ENCODE measurements at regions not wholly inside any gene's neighbourhood (a gene's known extent, or its start where the extent isn't known, plus 50 kb on each side); places are given as distances from the start of the nearest gene placed in this dataset.

DNA sequence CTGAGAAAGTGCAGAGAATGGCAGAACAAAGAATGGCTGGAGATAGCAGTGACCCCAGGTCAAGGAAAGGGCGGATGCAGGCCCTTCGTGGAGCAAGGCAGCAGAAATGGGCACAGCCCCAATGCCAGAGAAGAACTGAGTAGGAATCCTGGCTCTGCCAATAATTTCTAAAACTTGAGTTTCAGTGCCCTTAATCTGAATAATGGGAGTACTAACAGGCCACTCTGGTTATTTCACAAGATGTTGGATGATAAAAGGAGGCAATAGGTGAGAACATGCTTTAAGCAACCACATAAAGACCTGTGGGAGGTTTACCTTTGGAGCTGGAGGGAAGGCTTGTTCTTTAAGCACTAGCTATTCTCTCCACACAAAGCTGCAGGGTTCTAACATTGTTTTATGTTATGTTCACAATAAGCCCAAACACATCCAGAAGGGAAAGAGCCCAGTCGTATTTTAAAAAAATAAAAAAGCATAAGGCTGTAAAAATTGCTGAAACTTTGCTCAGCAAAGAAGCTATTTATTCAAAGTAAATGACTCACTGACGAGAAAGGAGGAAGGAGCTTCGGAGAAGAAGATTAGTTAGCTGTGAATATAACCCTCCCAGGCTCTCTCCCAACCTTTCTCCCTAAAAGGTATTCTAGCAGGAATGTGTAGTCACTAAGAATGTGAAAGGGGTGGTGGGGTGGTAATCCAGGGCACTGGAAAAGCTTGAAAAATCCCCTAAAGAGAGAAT, 470.2 kb downstream of the TXNL1 start:
- Histone ChIP-seq H3K4me1 (ENCODE audit: control insufficient read depth, insufficient read depth, low read length) (no peaks in the 10 kb centered on the region), H3K27ac (ENCODE audit: extremely low read depth, low read depth, low read length) (no peak overlapping the region), H3K4me3 (ENCODE audit: low read depth, low read length) (no peak overlapping the region), H3K36me3 (ENCODE audit: control insufficient read depth in 2 of 2, insufficient read depth in 1 of 2, low read length in 2 of 2) (no peaks in the 10 kb centered on the region), H3K9me3 (ENCODE audit: control insufficient read depth, insufficient read depth, low read depth, low read length) (no peaks in the 10 kb centered on the region)
- TF ChIP-seq IKZF3 (tag by site-specific recombination; IDR thresholded peaks at IDR 0.05) (no peak), SP7 (tag by site-specific recombination; IDR thresholded peaks at IDR 0.05) (no peak), HIC1 (tag by site-specific recombination; IDR thresholded peaks at IDR 0.05) (no peak), ZSCAN16 (tag by site-specific recombination; IDR thresholded peaks at IDR 0.05) (no peak)
- POLR2A ChIA-PET: no interaction called here
- CTCF ChIA-PET: interaction anchor here (0.5 to 0.7 kb wide), 2 partner anchors 9 to 550 kb away, joined by 3 to 6 read pairs; no protein-coding TSS in a partner anchor

- Histone ChIP-seq H3K4me1 (ENCODE audit: control insufficient read depth, insufficient read depth, low read length) (no peaks in the 10 kb centered on the region), H3K36me3 (ENCODE audit: control insufficient read depth in 2 of 2, insufficient read depth in 1 of 2, low read length in 2 of 2) (no peaks in the 10 kb centered on the region), H3K27ac (ENCODE audit: extremely low read depth, low read depth, low read length) (no peak overlapping the region), H3K4me3 (ENCODE audit: low read depth, low read length) (no peak overlapping the region), H3K9me3 (ENCODE audit: control insufficient read depth, insufficient read depth, low read depth, low read length) (no peaks in the 10 kb centered on the region)
- ChIA-PET CTCF (no interaction called here), POLR2A (no interaction called here)
- TF ChIP-seq ZNF16 (tag by site-specific recombination; IDR thresholded peaks at IDR 0.05; ENCODE audit: low read depth) (no peak), ZNF548 (tag by site-specific recombination; IDR thresholded peaks at IDR 0.05) (no peak), KLF1 (tag by site-specific recombination; IDR thresholded peaks at IDR 0.05) (no peak), ZNF654 (tag by site-specific recombination; IDR thresholded peaks at IDR 0.05; ENCODE audit: low read depth) (no peak), KLF10 (tag by site-specific recombination; IDR thresholded peaks at IDR 0.05) (no peak), ZNF837 (tag by site-specific recombination; IDR thresholded peaks at IDR 0.05) (no peak), ZSCAN30 (tag by site-specific recombination; IDR thresholded peaks at IDR 0.05) (no peak), SCRT1 (tag by site-specific recombination; IDR thresholded peaks at IDR 0.05; ENCODE audit: borderline replicate concordance) (no peak), GLI4 (tag by site-specific recombination; IDR thresholded peaks at IDR 0.05) (no peak), ZNF362 (tag by site-specific recombination; IDR thresholded peaks at IDR 0.05) (no peak), ZBTB11 (tag by site-specific recombination; conservative IDR thresholded peaks at IDR 0.05; ENCODE audit: low read depth) (no peak), ZNF48 (tag by site-specific recombination; IDR thresholded peaks at IDR 0.05) (no peak), ZNF138 (tag by site-specific recombination; IDR thresholded peaks at IDR 0.05; ENCODE audit: borderline replicate concordance) (no peak), ZBTB1 (tag by site-specific recombination; IDR thresholded peaks at IDR 0.05) (no peak)
- TF ChIP-seq, protein P1, sequence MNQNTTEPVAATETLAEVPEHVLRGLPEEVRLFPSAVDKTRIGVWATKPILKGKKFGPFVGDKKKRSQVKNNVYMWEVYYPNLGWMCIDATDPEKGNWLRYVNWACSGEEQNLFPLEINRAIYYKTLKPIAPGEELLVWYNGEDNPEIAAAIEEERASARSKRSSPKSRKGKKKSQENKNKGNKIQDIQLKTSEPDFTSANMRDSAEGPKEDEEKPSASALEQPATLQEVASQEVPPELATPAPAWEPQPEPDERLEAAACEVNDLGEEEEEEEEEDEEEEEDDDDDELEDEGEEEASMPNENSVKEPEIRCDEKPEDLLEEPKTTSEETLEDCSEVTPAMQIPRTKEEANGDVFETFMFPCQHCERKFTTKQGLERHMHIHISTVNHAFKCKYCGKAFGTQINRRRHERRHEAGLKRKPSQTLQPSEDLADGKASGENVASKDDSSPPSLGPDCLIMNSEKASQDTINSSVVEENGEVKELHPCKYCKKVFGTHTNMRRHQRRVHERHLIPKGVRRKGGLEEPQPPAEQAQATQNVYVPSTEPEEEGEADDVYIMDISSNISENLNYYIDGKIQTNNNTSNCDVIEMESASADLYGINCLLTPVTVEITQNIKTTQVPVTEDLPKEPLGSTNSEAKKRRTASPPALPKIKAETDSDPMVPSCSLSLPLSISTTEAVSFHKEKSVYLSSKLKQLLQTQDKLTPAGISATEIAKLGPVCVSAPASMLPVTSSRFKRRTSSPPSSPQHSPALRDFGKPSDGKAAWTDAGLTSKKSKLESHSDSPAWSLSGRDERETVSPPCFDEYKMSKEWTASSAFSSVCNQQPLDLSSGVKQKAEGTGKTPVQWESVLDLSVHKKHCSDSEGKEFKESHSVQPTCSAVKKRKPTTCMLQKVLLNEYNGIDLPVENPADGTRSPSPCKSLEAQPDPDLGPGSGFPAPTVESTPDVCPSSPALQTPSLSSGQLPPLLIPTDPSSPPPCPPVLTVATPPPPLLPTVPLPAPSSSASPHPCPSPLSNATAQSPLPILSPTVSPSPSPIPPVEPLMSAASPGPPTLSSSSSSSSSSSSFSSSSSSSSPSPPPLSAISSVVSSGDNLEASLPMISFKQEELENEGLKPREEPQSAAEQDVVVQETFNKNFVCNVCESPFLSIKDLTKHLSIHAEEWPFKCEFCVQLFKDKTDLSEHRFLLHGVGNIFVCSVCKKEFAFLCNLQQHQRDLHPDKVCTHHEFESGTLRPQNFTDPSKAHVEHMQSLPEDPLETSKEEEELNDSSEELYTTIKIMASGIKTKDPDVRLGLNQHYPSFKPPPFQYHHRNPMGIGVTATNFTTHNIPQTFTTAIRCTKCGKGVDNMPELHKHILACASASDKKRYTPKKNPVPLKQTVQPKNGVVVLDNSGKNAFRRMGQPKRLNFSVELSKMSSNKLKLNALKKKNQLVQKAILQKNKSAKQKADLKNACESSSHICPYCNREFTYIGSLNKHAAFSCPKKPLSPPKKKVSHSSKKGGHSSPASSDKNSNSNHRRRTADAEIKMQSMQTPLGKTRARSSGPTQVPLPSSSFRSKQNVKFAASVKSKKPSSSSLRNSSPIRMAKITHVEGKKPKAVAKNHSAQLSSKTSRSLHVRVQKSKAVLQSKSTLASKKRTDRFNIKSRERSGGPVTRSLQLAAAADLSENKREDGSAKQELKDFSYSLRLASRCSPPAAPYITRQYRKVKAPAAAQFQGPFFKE (tag by site-specific recombination; IDR thresholded peaks at IDR 0.05; ENCODE audit: borderline replicate concordance): no peak
- TF ChIP-seq, protein P2, sequence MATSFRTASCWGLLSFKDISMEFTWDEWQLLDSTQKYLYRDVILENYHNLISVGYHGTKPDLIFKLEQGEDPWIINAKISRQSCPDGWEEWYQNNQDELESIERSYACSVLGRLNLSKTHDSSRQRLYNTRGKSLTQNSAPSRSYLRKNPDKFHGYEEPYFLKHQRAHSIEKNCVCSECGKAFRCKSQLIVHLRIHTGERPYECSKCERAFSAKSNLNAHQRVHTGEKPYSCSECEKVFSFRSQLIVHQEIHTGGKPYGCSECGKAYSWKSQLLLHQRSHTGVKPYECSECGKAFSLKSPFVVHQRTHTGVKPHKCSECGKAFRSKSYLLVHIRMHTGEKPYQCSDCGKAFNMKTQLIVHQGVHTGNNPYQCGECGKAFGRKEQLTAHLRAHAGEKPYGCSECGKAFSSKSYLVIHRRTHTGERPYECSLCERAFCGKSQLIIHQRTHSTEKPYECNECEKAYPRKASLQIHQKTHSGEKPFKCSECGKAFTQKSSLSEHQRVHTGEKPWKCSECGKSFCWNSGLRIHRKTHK (tag by site-specific recombination; IDR thresholded peaks at IDR 0.05): no peak
Observed at GRCh38 chr18:56167366-56167765, 471.0 kb downstream of the TXNL1 start.
